ENCODE measurements at regions not wholly inside any gene's neighbourhood (a gene's known extent, or its start where the extent isn't known, plus 50 kb on each side); places are given as distances from the start of the nearest gene placed in this dataset.

DNA sequence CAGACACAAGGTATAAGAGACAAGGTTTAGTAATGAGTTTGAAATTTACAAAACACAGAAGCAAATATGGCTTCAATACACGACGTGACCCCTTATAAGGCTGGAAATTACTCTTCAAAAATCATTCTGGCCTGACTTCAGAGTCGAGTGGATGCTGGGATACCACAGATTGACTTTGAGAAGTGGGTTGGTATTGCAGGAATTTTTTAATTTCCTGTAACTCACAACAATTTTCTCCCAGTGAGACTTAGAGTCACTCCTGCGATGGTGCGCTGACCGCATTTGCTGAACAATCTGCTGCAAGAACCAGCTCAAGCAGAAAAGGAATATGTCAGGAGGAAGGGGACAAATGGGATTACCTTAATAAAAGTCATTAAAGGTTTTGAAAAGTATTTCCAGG lies 132.1 kb downstream of the EMX2 start:
- Mint-ChIP-seq H3K9me3 (no peaks in the 10 kb centered on the region), H3K36me3 (ENCODE audit: low read depth) (no peaks in the 10 kb centered on the region), H3K4me3 (no peak overlapping the region), H3K27me3 (peaks cover 9% of the 10 kb centered on the region), H3K27ac (no peak overlapping the region), H3K4me1 (no peaks in the 10 kb centered on the region)
- DNase-seq (no peak), ATAC-seq (ENCODE audit: low read depth) (no peak)
- intact Hi-C loops (cut with micrococcal nuclease), result no loop called here
- CTCF ChIA-PET, result no interaction called here
- POLR2A ChIA-PET, result no interaction called here
- TF ChIP-seq, protein P1, sequence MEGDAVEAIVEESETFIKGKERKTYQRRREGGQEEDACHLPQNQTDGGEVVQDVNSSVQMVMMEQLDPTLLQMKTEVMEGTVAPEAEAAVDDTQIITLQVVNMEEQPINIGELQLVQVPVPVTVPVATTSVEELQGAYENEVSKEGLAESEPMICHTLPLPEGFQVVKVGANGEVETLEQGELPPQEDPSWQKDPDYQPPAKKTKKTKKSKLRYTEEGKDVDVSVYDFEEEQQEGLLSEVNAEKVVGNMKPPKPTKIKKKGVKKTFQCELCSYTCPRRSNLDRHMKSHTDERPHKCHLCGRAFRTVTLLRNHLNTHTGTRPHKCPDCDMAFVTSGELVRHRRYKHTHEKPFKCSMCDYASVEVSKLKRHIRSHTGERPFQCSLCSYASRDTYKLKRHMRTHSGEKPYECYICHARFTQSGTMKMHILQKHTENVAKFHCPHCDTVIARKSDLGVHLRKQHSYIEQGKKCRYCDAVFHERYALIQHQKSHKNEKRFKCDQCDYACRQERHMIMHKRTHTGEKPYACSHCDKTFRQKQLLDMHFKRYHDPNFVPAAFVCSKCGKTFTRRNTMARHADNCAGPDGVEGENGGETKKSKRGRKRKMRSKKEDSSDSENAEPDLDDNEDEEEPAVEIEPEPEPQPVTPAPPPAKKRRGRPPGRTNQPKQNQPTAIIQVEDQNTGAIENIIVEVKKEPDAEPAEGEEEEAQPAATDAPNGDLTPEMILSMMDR (IDR thresholded peaks at IDR 0.05), result no peak

DNA sequence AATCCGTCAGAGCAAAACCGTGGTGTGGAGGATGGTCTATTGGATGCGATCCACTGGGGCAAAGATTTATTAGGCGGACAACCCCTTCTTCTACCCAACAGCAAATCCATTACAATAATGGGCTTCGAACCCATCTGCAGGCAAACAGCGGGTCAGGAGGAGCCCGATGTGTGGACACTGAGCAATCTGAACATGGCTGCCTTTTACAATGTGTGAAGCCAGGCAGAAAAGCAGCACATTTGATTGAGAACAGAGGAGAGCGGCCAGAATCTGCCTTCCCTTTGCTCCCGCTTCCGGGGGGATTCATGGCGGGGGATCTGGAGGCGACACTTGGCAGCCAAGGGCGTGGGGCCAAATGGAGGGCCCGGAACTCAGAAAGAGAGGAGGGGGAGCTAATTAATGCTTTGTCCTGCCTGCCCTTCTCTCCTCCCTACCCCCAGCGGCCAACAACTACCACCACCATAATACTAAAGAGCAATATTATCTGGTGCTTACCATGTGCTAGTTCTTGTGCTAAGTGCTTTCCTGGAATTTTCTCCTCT lies 133.0 kb downstream of the EMX2 start:
- Mint-ChIP-seq H3K27me3 (peaks cover 13% of the 10 kb centered on the region), H3K36me3 (ENCODE audit: low read depth) (no peaks in the 10 kb centered on the region), H3K4me1 (no peaks in the 10 kb centered on the region), H3K4me3 (no peak overlapping the region), H3K27ac (no peak overlapping the region), H3K9me3 (no peaks in the 10 kb centered on the region)
- intact Hi-C loops (cut with micrococcal nuclease), result no loop called here
- CTCF ChIA-PET, result no interaction called here
- DNase-seq, result no peak
- no peak for ATAC-seq (ENCODE audit: low read depth)
- TF ChIP-seq, protein P1 (IDR thresholded peaks at IDR 0.05), result no peak
- POLR2A ChIA-PET, result no interaction called here

DNA sequence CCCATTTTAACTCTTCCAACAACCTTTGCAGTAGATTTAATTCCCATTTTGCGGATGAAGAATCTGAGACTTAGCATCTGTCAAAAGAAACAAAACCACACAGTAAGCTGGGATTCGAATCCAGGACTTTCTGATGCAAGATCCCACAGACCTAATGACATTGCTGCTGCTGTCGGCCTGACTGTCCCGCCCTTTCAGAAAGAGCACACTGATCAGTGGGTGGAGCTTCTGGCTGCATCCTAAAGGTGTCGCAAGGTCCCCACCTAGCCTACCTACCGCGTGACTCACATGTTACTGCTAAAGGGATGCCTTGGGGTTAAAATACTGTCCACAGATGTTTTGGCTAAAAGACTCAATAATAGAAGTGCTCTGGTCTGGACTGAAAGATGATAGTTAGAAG lies 134.7 kb downstream of the EMX2 start:
- POLR2A ChIA-PET, result no interaction called here
- Mint-ChIP-seq H3K9me3 (no peaks in the 10 kb centered on the region), H3K4me3 (no peak overlapping the region), H3K4me1 (no peaks in the 10 kb centered on the region), H3K27me3 (peaks cover 12% of the 10 kb centered on the region), H3K36me3 (ENCODE audit: low read depth) (no peaks in the 10 kb centered on the region), H3K27ac (no peak overlapping the region)
- CTCF ChIA-PET, result no interaction called here
- intact Hi-C loops (cut with micrococcal nuclease), result no loop called here
- DNase-seq (no peak), ATAC-seq (ENCODE audit: low read depth) (no peak)
- TF ChIP-seq, protein P1 (IDR thresholded peaks at IDR 0.05), result no peak

DNA sequence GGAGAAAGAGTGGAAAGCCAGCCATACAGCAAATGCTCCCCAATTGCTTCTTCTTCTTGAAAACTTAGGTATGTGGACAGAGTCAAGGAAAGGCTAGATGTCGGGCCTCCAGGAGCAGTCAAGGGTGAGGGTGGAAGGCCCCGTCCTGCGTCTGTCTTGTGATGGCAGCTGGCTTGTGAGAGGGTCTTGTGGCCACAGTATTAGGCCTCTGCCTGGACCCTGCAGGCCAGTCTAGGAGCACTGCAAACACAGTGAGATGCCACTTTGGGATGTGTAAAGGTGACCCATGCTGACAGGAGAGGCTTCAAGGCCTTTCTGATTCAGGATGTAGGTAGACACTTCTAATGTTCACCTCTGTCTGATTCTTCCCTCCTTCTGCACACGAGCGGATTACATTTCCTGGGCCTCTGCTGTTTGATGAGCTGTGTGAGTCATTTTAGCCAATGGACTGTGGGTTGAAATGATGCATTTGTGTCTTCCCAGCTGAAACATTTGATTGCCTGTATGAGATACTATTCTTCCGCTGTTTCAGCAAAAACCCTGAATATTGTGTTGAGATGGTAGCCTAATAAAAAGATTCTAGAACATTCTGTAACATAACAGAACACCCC lies 135.4 kb downstream of the EMX2 start:
- ChIA-PET POLR2A (no interaction called here), CTCF (no interaction called here)
- Mint-ChIP-seq H3K27me3 (peaks cover 10% of the 10 kb centered on the region), H3K4me3 (no peak overlapping the region), H3K9me3 (no peaks in the 10 kb centered on the region), H3K27ac (no peak overlapping the region), H3K4me1 (no peaks in the 10 kb centered on the region), H3K36me3 (ENCODE audit: low read depth) (no peaks in the 10 kb centered on the region)
- intact Hi-C loops (cut with micrococcal nuclease), result no loop called here
- TF ChIP-seq, protein P1 (IDR thresholded peaks at IDR 0.05), result no peak
- no peak for ATAC-seq (ENCODE audit: low read depth)
- no peak for DNase-seq

GRCh38 chr10:117680601-117681000 lies 138.1 kb downstream of the EMX2 start:
- no peak for ATAC-seq (ENCODE audit: low read depth)
- no peaks in the 10 kb centered on the region for H3K9me3 Mint-ChIP-seq
- ChIA-PET POLR2A (no interaction called here), CTCF (no interaction called here)
- H3K36me3 Mint-ChIP-seq (ENCODE audit: low read depth), result no peaks in the 10 kb centered on the region
- peaks cover 9% of the 10 kb centered on the region for H3K27me3 Mint-ChIP-seq
- DNase-seq, result no peak
- no peaks in the 10 kb centered on the region for H3K4me1 Mint-ChIP-seq
- H3K4me3 Mint-ChIP-seq, result no peak overlapping the region
- TF ChIP-seq, protein P1 (IDR thresholded peaks at IDR 0.05), result no peak
- no peak overlapping the region for H3K27ac Mint-ChIP-seq
- intact Hi-C loops (cut with micrococcal nuclease), result no loop called here

Measured in activated B cell treated with CpG ODN at 0.5 μM for 24 hours (primary cell).